ES-I3 (cell line): ENCODE measurements at regions not wholly inside any gene's neighbourhood (a gene's known extent, or its start where the extent isn't known, plus 50 kb on each side); places are given as distances from the start of the nearest gene placed in this dataset.
"Not testable (repeated sequence)": the region's sequence is repeated elsewhere in the genome, so short reads cannot be mapped to it uniquely, and the experiment has no call there.

Source experiments
- H3K36me3 ChIP-seq: 2 replicates; pipeline ENCODE4 v1.6.1; 2013; ENCODE audit warnings: mild to moderate bottlenecking, low read length, control low read depth, moderate library complexity; ENCODE audit not compliant: insufficient read depth
- H3K4me1 ChIP-seq: 2 replicates; pipeline ENCODE4 v1.6.1; 2013; ENCODE audit warnings: mild to moderate bottlenecking, control low read depth, low read length; ENCODE audit not compliant: insufficient read depth
- H3K9ac ChIP-seq: 2 replicates; pipeline ENCODE4 v1.6.1; 2013; ENCODE audit warnings: low read depth, mild to moderate bottlenecking, low read length, moderate library complexity
- H3K9me3 ChIP-seq: 2 replicates; pipeline ENCODE4 v1.6.1; 2013; ENCODE audit warnings: mild to moderate bottlenecking, low read length, moderate library complexity; ENCODE audit not compliant: control insufficient read depth, insufficient read depth

GRCh38 chr2:185246717-185247116 lies 491.9 kb upstream of the FSIP2 start:
- Histone ChIP-seq H3K36me3 (no peaks in the 10 kb centered on the region), H3K9ac (no peak overlapping the region), H3K4me1 (no peaks in the 10 kb centered on the region), H3K9me3 (no peaks in the 10 kb centered on the region)

- Histone ChIP-seq H3K9me3 (no peaks in the 10 kb centered on the region), H3K4me1 (no peaks in the 10 kb centered on the region), H3K36me3 (no peaks in the 10 kb centered on the region), H3K9ac (no peak overlapping the region)
These were observed 483.0 kb upstream of the FSIP2 start for GRCh38 chr2:185255566-185255965.

- no peaks in the 10 kb centered on the region for H3K4me1 ChIP-seq
- H3K36me3 ChIP-seq: no peaks in the 10 kb centered on the region
- no peak overlapping the region for H3K9ac ChIP-seq
- H3K9me3 ChIP-seq: peaks cover 3% of the 10 kb centered on the region; the same call in 1 of the 2 replicates
These were observed 472.9 kb upstream of the FSIP2 start for GRCh38 chr2:185265747-185266146.

GRCh38 chr2:185268651-185269050 lies 470.0 kb upstream of the FSIP2 start:
- Histone ChIP-seq H3K9ac (no peak overlapping the region), H3K9me3 (peaks cover 3% of the 10 kb centered on the region; the same call in 1 of the 2 replicates), H3K36me3 (no peaks in the 10 kb centered on the region), H3K4me1 (no peaks in the 10 kb centered on the region)

GRCh38 chr2:185274718-185275484 lies 463.7 kb upstream of the FSIP2 start:
- H3K9me3 ChIP-seq: no peaks in the 10 kb centered on the region
- no peaks in the 10 kb centered on the region for H3K36me3 ChIP-seq
- no peaks in the 10 kb centered on the region for H3K4me1 ChIP-seq
- no peak overlapping the region for H3K9ac ChIP-seq

- not testable (repeated sequence) for H3K9ac ChIP-seq, H3K9me3 ChIP-seq, H3K4me1 ChIP-seq, H3K36me3 ChIP-seq
These were observed 462.6 kb upstream of the FSIP2 start for GRCh38 chr2:185275979-185276378.

GRCh38 chr2:185278761-185279160 lies 459.8 kb upstream of the FSIP2 start:
- Histone ChIP-seq H3K4me1 (no peaks in the 10 kb centered on the region), H3K36me3 (no peaks in the 10 kb centered on the region), H3K9ac (no peak overlapping the region), H3K9me3 (no peaks in the 10 kb centered on the region)

- H3K9ac ChIP-seq: no peak overlapping the region
- H3K36me3 ChIP-seq: no peaks in the 10 kb centered on the region
- H3K9me3 ChIP-seq: no peaks in the 10 kb centered on the region
- no peaks in the 10 kb centered on the region for H3K4me1 ChIP-seq
These were observed 458.6 kb upstream of the FSIP2 start for GRCh38 chr2:185279999-185280398.

- Histone ChIP-seq H3K36me3 (no peaks in the 10 kb centered on the region), H3K9ac (no peak overlapping the region), H3K9me3 (no peaks in the 10 kb centered on the region), H3K4me1 (no peaks in the 10 kb centered on the region)
These were observed 453.9 kb upstream of the FSIP2 start for GRCh38 chr2:185284696-185285095.

GRCh38 chr2:185290012-185290411 lies 448.6 kb upstream of the FSIP2 start:
- peak overlapping the region; percentile 59; the same call in 1 of the 2 replicates for H3K9ac ChIP-seq
- H3K36me3 ChIP-seq, H3K9me3 ChIP-seq, H3K4me1 ChIP-seq: not testable (repeated sequence)

GRCh38 chr2:185291035-185291647 lies 447.5 kb upstream of the FSIP2 start:
- no peak overlapping the region for H3K9ac ChIP-seq

GRCh38 chr2:185299867-185300266 lies 438.7 kb upstream of the FSIP2 start:
- no peak overlapping the region for H3K9ac ChIP-seq
- no peaks in the 10 kb centered on the region for H3K9me3 ChIP-seq
- no peaks in the 10 kb centered on the region for H3K36me3 ChIP-seq
- no peaks in the 10 kb centered on the region for H3K4me1 ChIP-seq

More at GRCh38 chr2:185291035-185291647, 447.5 kb upstream of the FSIP2 start:
- Histone ChIP-seq H3K9me3 (no peaks in the 10 kb centered on the region), H3K36me3 (no peaks in the 10 kb centered on the region), H3K4me1 (peaks cover 6% of the 10 kb centered on the region; the same call in 1 of the 2 replicates)

- H3K36me3 ChIP-seq: no peaks in the 10 kb centered on the region
- no peaks in the 10 kb centered on the region for H3K4me1 ChIP-seq
- H3K9ac ChIP-seq: no peak overlapping the region
- no peaks in the 10 kb centered on the region for H3K9me3 ChIP-seq
These were observed 432.5 kb upstream of the FSIP2 start for GRCh38 chr2:185306119-185306518.

- H3K36me3 ChIP-seq: no peaks in the 10 kb centered on the region
- peaks cover 8% of the 10 kb centered on the region; the same call in 1 of the 2 replicates for H3K4me1 ChIP-seq
- H3K9me3 ChIP-seq: no peaks in the 10 kb centered on the region
- H3K9ac ChIP-seq: no peak overlapping the region
These were observed 422.2 kb upstream of the FSIP2 start for GRCh38 chr2:185316383-185316782.

- Histone ChIP-seq H3K36me3 (no peaks in the 10 kb centered on the region), H3K9me3 (no peaks in the 10 kb centered on the region), H3K4me1 (peaks cover 8% of the 10 kb centered on the region; the same call in 1 of the 2 replicates), H3K9ac (no peak overlapping the region)
These were observed 420.3 kb upstream of the FSIP2 start for GRCh38 chr2:185318271-185318724.
